HG02798 (cell line): ENCODE measurements at regions not wholly inside any gene's neighbourhood (a gene's known extent, or its start where the extent isn't known, plus 50 kb on each side); places are given as distances from the start of the nearest gene placed in this dataset.

Experiments used
- ATAC-seq: cut with Tn5 transposase; IDR thresholded peaks from one replicate; pipeline ENCODE4 v1.9.1; 2021; ENCODE audit warnings: mild to moderate bottlenecking; ENCODE audit not compliant: unreplicated experiment, poor library complexity

GRCh38 chr14:95466506-95466905, 49.9 kb downstream of the SYNE3 start:
- ATAC-seq, result no peak

- ATAC-seq, result no peak
Measured at GRCh38 chr14:95465936-95466335, 50.5 kb downstream of the SYNE3 start.

DNA sequence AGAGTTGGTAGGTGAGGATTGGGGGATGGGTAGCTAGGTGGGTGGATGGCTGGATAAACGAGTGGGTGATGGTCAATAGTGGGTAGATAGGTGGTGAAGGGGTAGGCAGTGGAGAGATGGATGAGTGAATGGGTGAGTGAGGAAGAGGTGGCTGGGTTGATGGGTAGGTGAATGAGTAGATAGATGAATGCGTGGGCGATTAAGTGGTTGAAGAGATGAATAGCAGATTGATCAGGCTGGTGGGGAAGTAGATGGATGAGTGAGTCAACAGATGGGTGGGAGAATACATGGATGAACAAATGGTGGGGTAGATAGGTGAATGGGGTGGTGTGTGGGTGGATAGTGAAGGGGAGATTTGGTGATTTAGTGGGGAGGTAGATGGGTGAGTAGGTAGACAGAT, 51.1 kb downstream of the SYNE3 start:
- no peak for ATAC-seq

DNA sequence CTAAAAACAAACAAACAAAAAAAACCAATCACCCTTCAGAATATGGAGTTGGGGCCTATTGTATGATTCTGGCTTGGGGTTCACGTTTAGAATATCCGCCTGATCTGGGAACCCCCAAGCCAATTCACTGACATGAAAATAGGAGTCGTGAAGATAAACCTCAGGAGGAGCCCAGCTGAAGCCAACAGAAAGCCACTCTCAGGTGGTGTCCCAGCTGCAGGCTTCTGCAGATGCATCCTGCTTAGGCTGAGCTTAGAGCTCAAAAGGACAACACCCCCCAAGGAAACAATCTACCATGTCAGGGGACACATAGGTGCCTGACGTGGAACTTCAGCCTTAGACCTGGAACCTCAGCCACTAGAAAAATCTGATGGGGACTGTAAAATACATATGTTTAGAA, 51.9 kb downstream of the SYNE3 start:
- no peak for ATAC-seq

DNA sequence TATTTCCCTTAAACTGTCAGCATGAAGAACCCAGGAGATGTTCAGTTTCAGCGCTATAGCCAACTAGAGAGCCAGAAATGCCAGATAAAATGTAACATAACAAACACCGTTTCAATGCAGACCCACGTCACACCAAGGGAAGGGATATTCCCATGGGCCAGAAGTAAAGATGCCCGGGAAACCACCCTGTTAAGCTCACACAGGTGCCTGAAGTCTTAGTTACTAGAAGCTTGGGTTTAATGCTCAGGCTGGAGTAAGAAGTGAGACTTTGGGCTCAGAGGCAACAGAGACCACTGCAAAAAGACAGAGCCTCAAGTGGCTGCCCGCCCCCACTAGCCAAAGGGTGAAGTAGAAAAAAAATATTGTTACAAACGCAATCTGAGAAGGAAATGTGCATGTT, 52.3 kb downstream of the SYNE3 start:
- ATAC-seq, result no peak

DNA sequence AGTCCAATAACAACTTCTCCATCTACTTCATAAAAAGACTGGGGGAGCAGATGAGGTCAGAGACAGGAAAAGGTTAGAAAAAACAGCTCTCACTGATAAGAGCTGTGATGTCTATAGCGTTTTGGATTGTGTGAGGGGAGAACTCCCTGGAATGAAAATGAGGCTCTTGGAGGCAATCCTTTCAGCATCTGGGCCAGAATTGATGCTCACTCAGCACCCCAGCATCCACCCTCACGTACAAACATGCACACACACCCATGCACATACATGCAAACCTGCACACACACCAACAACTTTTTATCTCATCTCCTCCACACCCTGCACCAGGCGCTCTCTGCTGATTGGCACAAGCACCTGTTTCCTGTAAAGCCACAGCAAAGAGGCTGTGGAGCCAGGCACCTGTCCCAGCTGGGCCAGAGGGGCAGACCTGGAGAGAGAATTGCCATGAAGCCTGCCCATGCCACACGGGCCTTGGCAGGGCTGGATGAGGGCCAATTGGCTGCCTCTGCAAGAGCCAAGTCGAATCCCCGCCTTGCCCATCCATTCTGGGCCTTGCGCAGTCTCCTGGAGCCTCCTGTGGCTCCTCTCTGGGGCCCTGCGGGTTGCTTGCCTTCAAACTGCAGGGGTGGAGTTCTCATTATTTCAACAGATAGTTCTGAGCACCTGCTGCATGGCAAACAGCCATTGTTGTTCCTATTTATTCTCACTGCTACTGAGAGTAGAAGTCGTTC, 53.1 kb downstream of the SYNE3 start:
- no peak for ATAC-seq

- no peak for ATAC-seq
Measured at GRCh38 chr14:95462491-95462890, 54.0 kb downstream of the SYNE3 start.

GRCh38 chr14:95460647-95461478, 55.6 kb downstream of the SYNE3 start:
- no peak for ATAC-seq

DNA sequence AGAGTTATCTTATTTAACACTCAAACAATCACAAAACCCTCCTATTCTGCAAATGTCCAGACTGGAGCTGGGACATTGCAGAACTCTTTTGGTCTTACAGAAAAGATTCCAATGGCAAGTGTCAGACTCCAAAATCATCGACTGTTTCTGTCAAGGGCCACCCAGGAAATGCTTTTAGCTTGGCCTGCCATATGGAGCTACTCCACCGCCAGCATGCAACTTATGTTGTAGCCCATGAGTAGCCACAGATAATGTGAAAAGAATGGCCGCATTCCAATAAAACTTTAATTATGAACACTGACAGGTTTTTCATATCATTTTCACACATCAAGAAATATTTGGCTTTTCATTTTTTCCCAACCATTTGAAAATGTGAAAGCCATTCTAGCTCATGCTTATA, 57.5 kb downstream of the SYNE3 start:
- no peak for ATAC-seq

DNA sequence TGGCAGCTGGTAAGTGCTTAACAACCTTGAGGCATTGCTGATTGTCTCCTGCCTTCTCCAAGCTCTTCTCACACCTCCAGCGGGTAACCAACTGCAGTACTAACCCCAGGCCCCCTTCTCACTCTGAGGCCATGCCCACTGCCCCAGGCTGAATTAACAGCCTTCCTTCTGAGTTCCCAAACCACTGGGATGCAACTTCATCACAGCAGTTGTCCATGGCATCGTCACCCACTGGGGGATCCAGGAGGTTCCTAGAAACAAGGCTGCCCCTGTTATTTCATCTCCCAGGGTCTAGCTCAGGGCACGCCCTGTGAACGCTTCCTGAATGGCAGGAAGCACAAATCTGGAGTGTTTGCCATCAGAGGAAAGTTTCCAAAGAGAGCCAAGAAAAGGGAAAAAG, 58.0 kb downstream of the SYNE3 start:
- no peak for ATAC-seq

DNA sequence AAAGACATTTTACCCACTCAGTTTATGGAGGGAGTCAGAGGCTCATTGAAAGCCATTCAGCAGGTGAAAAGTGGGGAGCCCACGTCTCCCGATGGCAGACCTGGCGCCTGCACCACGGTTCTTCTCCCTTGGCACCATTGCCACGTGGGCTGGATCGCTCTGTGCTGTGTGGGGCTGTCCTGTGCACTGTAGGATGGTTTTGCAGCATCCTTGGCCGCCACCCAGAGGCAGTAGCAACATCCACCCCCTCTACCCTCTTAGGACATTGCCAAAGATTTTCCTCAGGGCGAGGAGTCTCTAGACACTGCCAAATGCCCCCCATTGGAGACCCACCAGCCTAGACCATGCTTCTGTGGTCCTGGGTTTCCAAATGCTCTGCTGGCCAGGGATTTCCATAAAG, 60.2 kb downstream of the SYNE3 start:
- ATAC-seq, result no peak

GRCh38 chr14:95455246-95455645, 61.2 kb downstream of the SYNE3 start:
- ATAC-seq, result no peak

- ATAC-seq, result no peak
Measured at GRCh38 chr14:95453713-95453980, 62.8 kb downstream of the SYNE3 start.

GRCh38 chr14:95452893-95453712, 63.3 kb downstream of the SYNE3 start:
- ATAC-seq, result no peak

GRCh38 chr14:95452176-95452892, 64.1 kb downstream of the SYNE3 start:
- no peak for ATAC-seq

GRCh38 chr14:95449131-95449530, 67.3 kb downstream of the SYNE3 start:
- no peak for ATAC-seq

DNA sequence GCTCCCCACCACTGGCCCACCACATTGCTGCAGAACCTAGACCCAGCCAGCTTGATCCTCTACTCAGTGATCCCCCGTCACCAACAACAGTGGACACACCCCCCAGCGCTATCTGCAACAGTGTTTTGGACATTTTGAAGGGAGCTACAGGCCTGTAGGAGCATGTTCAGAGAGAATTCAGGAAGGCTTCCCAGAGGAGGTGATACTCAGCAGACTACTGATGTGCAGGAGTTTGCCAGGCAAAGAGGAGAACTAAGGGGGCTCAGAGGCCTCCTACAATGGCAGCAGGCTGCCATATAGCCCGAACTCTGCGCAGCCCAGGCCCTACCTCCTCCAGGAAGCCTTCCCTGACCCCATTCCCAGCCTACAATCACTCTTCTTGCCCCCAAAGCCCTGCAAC, 70.0 kb downstream of the SYNE3 start:
- ATAC-seq, result no peak

DNA sequence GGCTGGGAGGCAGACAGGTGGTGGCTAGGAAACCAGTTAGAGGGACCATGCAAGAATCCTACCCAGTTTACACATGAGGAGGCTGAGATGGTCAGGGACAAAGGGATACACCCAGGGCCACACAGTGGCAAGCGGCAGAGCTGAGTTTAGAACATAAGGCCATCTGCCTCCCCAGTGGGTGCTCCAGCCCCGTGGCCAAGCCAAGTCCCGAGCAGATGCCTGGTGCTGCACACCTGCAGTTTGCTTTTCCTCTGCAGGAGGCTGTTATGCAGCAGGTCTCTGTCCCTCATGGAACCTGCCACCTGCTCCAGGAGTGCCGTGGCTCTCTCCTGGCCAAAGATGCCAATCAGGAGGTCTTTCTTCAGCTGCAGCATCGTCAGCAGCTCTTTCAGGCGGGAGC, 70.8 kb downstream of the SYNE3 start:
- ATAC-seq, result no peak

DNA sequence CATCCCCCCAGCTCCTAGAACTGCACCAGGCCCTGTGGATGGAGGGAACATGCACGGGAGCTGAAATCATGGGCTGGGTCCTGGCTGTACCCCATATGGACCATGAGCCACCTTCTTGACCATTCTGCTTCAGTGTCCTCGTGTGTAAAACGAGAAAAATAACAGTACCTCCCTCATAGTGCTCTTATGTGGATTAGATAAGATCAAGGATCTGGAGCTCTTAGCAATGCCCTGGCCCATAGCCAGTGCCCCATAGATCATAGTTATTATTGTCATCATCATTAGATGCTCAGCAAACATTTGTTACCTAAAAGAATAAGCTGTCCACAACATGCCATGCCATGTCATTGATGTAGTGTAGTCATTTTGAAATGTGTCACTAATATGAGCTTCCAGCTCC, 71.3 kb downstream of the SYNE3 start:
- no peak for ATAC-seq
